Liver (tissue), 3 donors: ENCODE measurements at regions not wholly inside any gene's neighbourhood (a gene's known extent, or its start where the extent isn't known, plus 50 kb on each side); places are given as distances from the start of the nearest gene placed in this dataset.

Source experiments
- ATF3 ChIP-seq: IDR thresholded peaks from 2 replicates; pipeline ENCODE4 v1.6.1; 2016; ENCODE audit warnings: antibody characterized with exemption
- CTCF ChIP-seq: fragments of 150-350 bp; IDR thresholded peaks from 2 replicates; pipeline ENCODE4 v1.5.1; 2017; ENCODE audit warnings: improper control_type of control experiment, low read depth, low read length; ENCODE audit not compliant: missing input control
- EGR1 ChIP-seq, 2 donors: IDR thresholded peaks; 2 replicates each; pipeline ENCODE4 v1.6.1; 2016 to 2018; ENCODE audit warnings: antibody characterized with exemption in 2 of 2, low read depth in 2 of 2
- FOXA1 ChIP-seq: IDR thresholded peaks from 2 replicates; pipeline ENCODE4 v1.6.1; 2016; ENCODE audit warnings: antibody characterized with exemption
- FOXA2 ChIP-seq: IDR thresholded peaks from 2 replicates; pipeline ENCODE4 v1.6.1; 2016; ENCODE audit warnings: antibody characterized with exemption
- GABPA ChIP-seq, 2 donors: IDR thresholded peaks in 1 of 2; conservative IDR thresholded peaks in 1 of 2; 2 replicates each; pipeline ENCODE4 v1.6.1; 2016; ENCODE audit warnings: antibody characterized with exemption in 2 of 2, mild to moderate bottlenecking in 1 of 2, moderate library complexity in 1 of 2
- JUND ChIP-seq, 2 donors: IDR thresholded peaks; 2 replicates each; pipeline ENCODE4 v1.6.1; 2016; ENCODE audit warnings: antibody characterized with exemption in 2 of 2
- MAX ChIP-seq: IDR thresholded peaks from 2 replicates; pipeline ENCODE4 v1.6.1; 2016; ENCODE audit warnings: antibody characterized with exemption
- RAD21 ChIP-seq, 2 donors: IDR thresholded peaks; 2 replicates each; pipeline ENCODE4 v1.6.1; 2016; ENCODE audit warnings: antibody characterized with exemption in 2 of 2, mild to moderate bottlenecking in 2 of 2
- TAF1 ChIP-seq: conservative IDR thresholded peaks from 2 replicates; pipeline ENCODE4 v1.6.1; 2016; ENCODE audit warnings: antibody characterized with exemption, mild to moderate bottlenecking
- YY1 ChIP-seq: IDR thresholded peaks from 2 replicates; pipeline ENCODE4 v1.6.1; 2016; ENCODE audit warnings: antibody characterized with exemption, mild to moderate bottlenecking
- ZBTB33 ChIP-seq: IDR thresholded peaks from 2 replicates; pipeline ENCODE4 v1.6.1; 2016; ENCODE audit warnings: antibody characterized with exemption
- TF ChIP-seq, protein P1 (sequence below): IDR thresholded peaks from 2 replicates; pipeline ENCODE4 v1.6.1; 2016; ENCODE audit warnings: antibody characterized with exemption, mild to moderate bottlenecking
- donor health status: healthy.
- donor health status: healthy.

DNA sequence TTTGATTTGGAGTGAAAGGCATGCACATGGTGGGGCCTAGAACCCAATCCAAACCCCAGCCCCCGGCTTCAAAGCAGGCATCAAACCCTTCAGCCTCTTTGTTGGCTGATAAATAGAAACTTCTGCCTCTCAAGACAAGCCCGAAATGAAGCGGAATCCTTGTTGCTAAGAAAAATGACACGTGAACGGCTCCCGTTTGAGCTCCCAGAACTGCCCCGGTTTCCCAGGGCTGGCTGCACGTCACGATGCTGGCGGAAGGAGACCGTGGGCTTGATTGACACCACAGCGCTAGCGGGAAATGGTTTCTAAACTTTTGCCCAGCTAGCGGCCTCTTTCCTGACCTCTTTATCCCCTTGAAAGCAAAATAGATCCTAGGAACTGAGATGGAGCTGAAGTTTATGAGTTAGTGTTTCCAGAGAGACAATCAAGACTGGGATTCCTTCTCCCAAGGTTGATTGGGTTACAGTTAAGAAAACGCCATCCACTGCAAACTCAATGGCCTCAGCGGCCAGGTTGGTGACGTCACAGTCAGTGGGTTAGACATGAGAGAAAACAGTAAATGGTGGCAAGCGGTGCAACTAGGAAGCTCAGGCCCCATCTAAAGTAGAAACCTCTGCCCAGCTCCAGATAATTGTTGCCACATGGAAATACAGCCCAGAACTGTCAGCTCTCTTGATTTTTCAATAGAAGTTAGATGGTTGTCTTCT is 117.0 kb downstream of the ANKRD60 start:
- TF ChIP-seq CTCF = no peak
- no peak for TF ChIP-seq JUND (IDR thresholded peaks at IDR 0.05)
- TF ChIP-seq RAD21 (IDR thresholded peaks at IDR 0.05) = no peak
- no peak for TF ChIP-seq ZBTB33
- TF ChIP-seq ATF3 = no peak
- TF ChIP-seq GABPA (IDR thresholded peaks at IDR 0.05 in 1 of 2, conservative IDR thresholded peaks at IDR 0.05 in 1 of 2) = no peak
- no peak for TF ChIP-seq YY1
- TF ChIP-seq EGR1 (IDR thresholded peaks at IDR 0.05; ENCODE audit: low read depth in 2 of 2) = no peak
- no peak for TF ChIP-seq FOXA2
- no peak for TF ChIP-seq MAX
- no peak for TF ChIP-seq TAF1
- TF ChIP-seq FOXA1 = no peak
- TF ChIP-seq, protein P1, sequence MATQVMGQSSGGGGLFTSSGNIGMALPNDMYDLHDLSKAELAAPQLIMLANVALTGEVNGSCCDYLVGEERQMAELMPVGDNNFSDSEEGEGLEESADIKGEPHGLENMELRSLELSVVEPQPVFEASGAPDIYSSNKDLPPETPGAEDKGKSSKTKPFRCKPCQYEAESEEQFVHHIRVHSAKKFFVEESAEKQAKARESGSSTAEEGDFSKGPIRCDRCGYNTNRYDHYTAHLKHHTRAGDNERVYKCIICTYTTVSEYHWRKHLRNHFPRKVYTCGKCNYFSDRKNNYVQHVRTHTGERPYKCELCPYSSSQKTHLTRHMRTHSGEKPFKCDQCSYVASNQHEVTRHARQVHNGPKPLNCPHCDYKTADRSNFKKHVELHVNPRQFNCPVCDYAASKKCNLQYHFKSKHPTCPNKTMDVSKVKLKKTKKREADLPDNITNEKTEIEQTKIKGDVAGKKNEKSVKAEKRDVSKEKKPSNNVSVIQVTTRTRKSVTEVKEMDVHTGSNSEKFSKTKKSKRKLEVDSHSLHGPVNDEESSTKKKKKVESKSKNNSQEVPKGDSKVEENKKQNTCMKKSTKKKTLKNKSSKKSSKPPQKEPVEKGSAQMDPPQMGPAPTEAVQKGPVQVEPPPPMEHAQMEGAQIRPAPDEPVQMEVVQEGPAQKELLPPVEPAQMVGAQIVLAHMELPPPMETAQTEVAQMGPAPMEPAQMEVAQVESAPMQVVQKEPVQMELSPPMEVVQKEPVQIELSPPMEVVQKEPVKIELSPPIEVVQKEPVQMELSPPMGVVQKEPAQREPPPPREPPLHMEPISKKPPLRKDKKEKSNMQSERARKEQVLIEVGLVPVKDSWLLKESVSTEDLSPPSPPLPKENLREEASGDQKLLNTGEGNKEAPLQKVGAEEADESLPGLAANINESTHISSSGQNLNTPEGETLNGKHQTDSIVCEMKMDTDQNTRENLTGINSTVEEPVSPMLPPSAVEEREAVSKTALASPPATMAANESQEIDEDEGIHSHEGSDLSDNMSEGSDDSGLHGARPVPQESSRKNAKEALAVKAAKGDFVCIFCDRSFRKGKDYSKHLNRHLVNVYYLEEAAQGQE = no peak
